GM06990 (cell line): ENCODE measurements at regions not wholly inside any gene's neighbourhood (a gene's known extent, or its start where the extent isn't known, plus 50 kb on each side); places are given as distances from the start of the nearest gene placed in this dataset.

Experiments used
- DNase-seq: peaks from one replicate; pipeline ENCODE4 v3.0.0-alpha.2; 2011; ENCODE audit not compliant: insufficient read length; ENCODE audit errors: extremely low read depth
- H3K27me3 ChIP-seq: replicated peaks from 2 replicates; pipeline ENCODE4 v1.6.0; 2011; ENCODE audit warnings: low read length; ENCODE audit not compliant: control insufficient read depth, insufficient read depth
- H3K36me3 ChIP-seq: 2 replicates; pipeline ENCODE4 v1.5.1; 2011; ENCODE audit warnings: low read length; ENCODE audit not compliant: control insufficient read depth, insufficient read depth
- H3K4me3 ChIP-seq: replicated peaks from 2 replicates; pipeline ENCODE4 v1.5.1; 2011; ENCODE audit warnings: low read depth, mild to moderate bottlenecking, control low read depth, low read length
- CTCF ChIP-seq: IDR thresholded peaks from 2 replicates; pipeline ENCODE4 v1.5.1; 2011; ENCODE audit warnings: low read length, control low read depth, mild to moderate bottlenecking, inconsistent platforms; ENCODE audit not compliant: insufficient read depth, poor library complexity, severe bottlenecking

- DNase-seq: no peak
- no peaks in the 10 kb centered on the region for H3K36me3 ChIP-seq
- H3K27me3 ChIP-seq: peaks cover 2% of the 10 kb centered on the region; the same call in 1 of the 2 replicates
- no peak for TF ChIP-seq CTCF
- no peak overlapping the region for H3K4me3 ChIP-seq
These were observed 105.0 kb downstream of the ACKR3 start for GRCh38 chr2:236674646-236675045.

- no peak overlapping the region for H3K4me3 ChIP-seq
- H3K27me3 ChIP-seq: peaks cover 2% of the 10 kb centered on the region; the same call in 1 of the 2 replicates
- no peaks in the 10 kb centered on the region for H3K36me3 ChIP-seq
- TF ChIP-seq CTCF: no peak
- no peak for DNase-seq
These were observed 105.4 kb downstream of the ACKR3 start for GRCh38 chr2:236675051-236675450.

DNA sequence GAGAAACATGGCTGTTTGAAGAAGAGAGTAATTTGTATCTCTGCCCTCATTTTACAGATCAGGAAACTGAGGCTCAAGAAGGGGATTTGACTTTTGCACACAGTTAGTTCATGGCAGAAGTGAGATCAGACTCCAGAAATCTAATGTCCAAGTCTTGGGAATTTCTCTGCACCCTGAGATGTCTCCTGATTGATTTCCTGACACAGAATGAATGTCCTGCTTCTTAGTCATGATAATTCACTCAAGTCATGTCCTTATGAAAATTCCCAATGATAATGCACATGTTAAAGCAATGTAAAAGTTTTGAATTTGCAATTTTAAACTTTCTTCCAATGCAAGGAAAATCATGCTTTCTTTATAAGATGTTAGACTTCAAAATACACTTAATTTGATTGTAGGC, 105.9 kb downstream of the ACKR3 start:
- no peak for DNase-seq
- no peak overlapping the region for H3K4me3 ChIP-seq
- no peaks in the 10 kb centered on the region for H3K36me3 ChIP-seq
- H3K27me3 ChIP-seq: peaks cover 2% of the 10 kb centered on the region; the same call in 1 of the 2 replicates
- no peak for TF ChIP-seq CTCF

- DNase-seq: no peak
- TF ChIP-seq CTCF: no peak
- H3K4me3 ChIP-seq: no peak overlapping the region
- H3K36me3 ChIP-seq: no peaks in the 10 kb centered on the region
- 0 out of 2 replicates have a peak, but pooled peaks cover 1% of the 10 kb centered on the region for H3K27me3 ChIP-seq
These were observed 106.7 kb downstream of the ACKR3 start for GRCh38 chr2:236676136-236676873.

DNA sequence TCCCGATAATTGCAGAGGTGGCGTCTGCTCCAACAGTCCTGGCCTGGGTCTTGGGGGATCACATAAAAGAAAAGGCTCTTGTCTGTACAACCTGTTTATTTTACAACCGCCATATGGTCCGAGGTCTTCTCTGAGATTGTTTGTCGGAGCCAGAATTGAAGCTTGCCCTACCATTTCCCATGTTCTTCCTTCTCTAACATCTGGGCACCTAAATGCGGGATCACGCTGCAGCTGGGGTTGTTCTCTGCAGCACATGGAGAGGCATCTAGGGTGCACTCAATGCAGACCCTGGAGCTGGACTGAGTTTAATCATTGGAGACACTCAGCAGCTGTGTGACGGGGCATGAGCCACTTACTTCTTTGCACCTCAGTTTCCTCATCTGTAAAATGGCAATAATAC, 107.7 kb downstream of the ACKR3 start:
- Histone ChIP-seq H3K4me3 (no peak overlapping the region), H3K36me3 (no peaks in the 10 kb centered on the region), H3K27me3 (0 out of 2 replicates have a peak, but pooled peaks cover 1% of the 10 kb centered on the region)
- no peak for DNase-seq
- TF ChIP-seq CTCF: no peak
